Fibroblast of villous mesenchyme (primary cell): ENCODE measurements at regions not wholly inside any gene's neighbourhood (a gene's known extent, or its start where the extent isn't known, plus 50 kb on each side); places are given as distances from the start of the nearest gene placed in this dataset.

ENCODE experiments used
- DNase-seq: peaks from one replicate; pipeline ENCODE4 v3.0.0-alpha.2; 2010; ENCODE audit warnings: low read depth
- H3K4me3 ChIP-seq: 2 replicates; pipeline ENCODE4 v1.5.1; 2011; ENCODE audit warnings: low read depth, mild to moderate bottlenecking, low read length
- CTCF ChIP-seq: IDR thresholded peaks from 2 replicates; pipeline ENCODE4 v1.5.1; 2012; ENCODE audit warnings: low read depth, mild to moderate bottlenecking, low read length; ENCODE audit not compliant: insufficient read depth

GRCh38 chr12:67450441-67450840, 181.3 kb downstream of the CAND1 start:
- no peak for TF ChIP-seq CTCF
- H3K4me3 ChIP-seq = no peak overlapping the region

GRCh38 chr12:67451206-67451605, 182.0 kb downstream of the CAND1 start:
- no peak overlapping the region for H3K4me3 ChIP-seq
- no peak for DNase-seq
- TF ChIP-seq CTCF = no peak

More at GRCh38 chr12:67450441-67450840, 181.3 kb downstream of the CAND1 start:
- DNase-seq = no peak

- no peak for TF ChIP-seq CTCF
- no peak for DNase-seq
- H3K4me3 ChIP-seq = no peak overlapping the region
Measured at GRCh38 chr12:67452119-67452805, 183.1 kb downstream of the CAND1 start.

GRCh38 chr12:67453191-67453590, 184.0 kb downstream of the CAND1 start:
- TF ChIP-seq CTCF = no peak
- no peak for DNase-seq
- no peak overlapping the region for H3K4me3 ChIP-seq

GRCh38 chr12:67455236-67455635, 186.1 kb downstream of the CAND1 start:
- no peak for DNase-seq
- no peak overlapping the region for H3K4me3 ChIP-seq
- no peak for TF ChIP-seq CTCF

GRCh38 chr12:67456431-67456901, 187.3 kb downstream of the CAND1 start:
- no peak for TF ChIP-seq CTCF
- H3K4me3 ChIP-seq = no peak overlapping the region
- peak; percentile 30 for DNase-seq

GRCh38 chr12:67457136-67457535, 188.0 kb downstream of the CAND1 start:
- TF ChIP-seq CTCF = no peak
- H3K4me3 ChIP-seq = no peak overlapping the region
- no peak for DNase-seq
